ENCODE measurements at regions not wholly inside any gene's neighbourhood (a gene's known extent, or its start where the extent isn't known, plus 50 kb on each side); places are given as distances from the start of the nearest gene placed in this dataset.
A peak's percentile ranks its signal among the peaks of the same experiment; 100 is the strongest.
"Not testable (repeated sequence)": the region's sequence is repeated elsewhere in the genome, so short reads cannot be mapped to it uniquely, and the experiment has no call there.

- DNase-seq = no peak
Observed at GRCh38 chr2:236776206-236776605, 206.6 kb downstream of the ACKR3 start.

GRCh38 chr2:236776695-236777251 is 207.1 kb downstream of the ACKR3 start:
- no peak for DNase-seq

GRCh38 chr2:236777408-236777807 is 207.8 kb downstream of the ACKR3 start:
- DNase-seq = no peak

- DNase-seq = no peak
Observed at GRCh38 chr2:236781933-236782816, 212.6 kb downstream of the ACKR3 start.

GRCh38 chr2:236782938-236783337 is 213.3 kb downstream of the ACKR3 start:
- no peak for DNase-seq

- no peak for DNase-seq
Observed at GRCh38 chr2:236783417-236784020, 213.9 kb downstream of the ACKR3 start.

GRCh38 chr2:236785611-236786057 is 216.0 kb downstream of the ACKR3 start:
- DNase-seq = peak; percentile 50

GRCh38 chr2:236786751-236787150 is 217.1 kb downstream of the ACKR3 start:
- no peak for DNase-seq

GRCh38 chr2:236787376-236787775 is 217.8 kb downstream of the ACKR3 start:
- DNase-seq = not testable (repeated sequence)

- no peak for DNase-seq
Observed at GRCh38 chr2:236787885-236788284, 218.3 kb downstream of the ACKR3 start.

GRCh38 chr2:236790963-236791362 is 221.3 kb downstream of the ACKR3 start:
- DNase-seq = no peak

- DNase-seq = no peak
Observed at GRCh38 chr2:236793023-236794011, 223.7 kb downstream of the ACKR3 start.

GRCh38 chr2:236794176-236794957 is 224.7 kb downstream of the ACKR3 start:
- DNase-seq = no peak

GRCh38 chr2:236795169-236795860 is 225.7 kb downstream of the ACKR3 start:
- no peak for DNase-seq

GRCh38 chr2:236795861-236796219 is 226.2 kb downstream of the ACKR3 start:
- DNase-seq = no peak

GRCh38 chr2:236796236-236796635 is 226.6 kb downstream of the ACKR3 start:
- DNase-seq = no peak

- peak; percentile 22 for DNase-seq
Observed at GRCh38 chr2:236797411-236797810, 227.8 kb downstream of the ACKR3 start.

- DNase-seq = peak; percentile 32
Observed at GRCh38 chr2:236798491-236798890, 228.9 kb downstream of the ACKR3 start.

GRCh38 chr2:236799391-236800026 is 229.9 kb downstream of the ACKR3 start:
- peak; percentile 10 for DNase-seq

- DNase-seq = peak; percentile 26
Observed at GRCh38 chr2:236802862-236803261, 233.2 kb downstream of the ACKR3 start.

GRCh38 chr2:236803621-236804020 is 234.0 kb downstream of the ACKR3 start:
- peak; percentile 46 for DNase-seq
